ENCODE measurements at regions not wholly inside any gene's neighbourhood (a gene's known extent, or its start where the extent isn't known, plus 50 kb on each side); places are given as distances from the start of the nearest gene placed in this dataset.

GRCh38 chr2:48120759-48121242, 193.7 kb upstream of the FOXN2 start (continued):
- TF ChIP-seq CLOCK (CRISPR knock-in tag; IDR thresholded peaks at IDR 0.05; ENCODE audit: borderline replicate concordance): no peak
- TF ChIP-seq NCOR1 (IDR thresholded peaks at IDR 0.05): peak; percentile 14; the same call in 1 of the 2 replicates
- peak; percentile 99 for TF ChIP-seq NFE2 (IDR thresholded peaks at IDR 0.05; ENCODE audit: low read depth)
- TF ChIP-seq CEBPG (CRISPR knock-in tag; IDR thresholded peaks at IDR 0.05): peak; percentile 98
- TF ChIP-seq CEBPG (tag; conservative IDR thresholded peaks at IDR 0.05 in 1 of 2, IDR thresholded peaks at IDR 0.05 in 1 of 2): peak; percentile 99 to 100
- peak; percentile 98 for TF ChIP-seq ZNF316 (IDR thresholded peaks at IDR 0.05)
- TF ChIP-seq PYGO2 (tag; IDR thresholded peaks at IDR 0.05): peak; percentile 12; the same call in 1 of the 2 replicates
- no peak for TF ChIP-seq TFE3 (CRISPR knock-in tag; IDR thresholded peaks at IDR 0.05)
- peak; percentile 71 for TF ChIP-seq EP400 (IDR thresholded peaks at IDR 0.05)
- peak; percentile 50 for TF ChIP-seq NEUROD1 (IDR thresholded peaks at IDR 0.05; ENCODE audit: borderline replicate concordance, low read depth, low read length, partially characterized antibody)
- peak; percentile 92 for TF ChIP-seq IRF9 (tag; IDR thresholded peaks at IDR 0.05)
- TF ChIP-seq BHLHE40 (IDR thresholded peaks at IDR 0.05; ENCODE audit: low read length): peak; percentile 18; the same call in 1 of the 2 replicates
- 0 out of 2 replicates have a peak, but pooled peaks have one; percentile 38 for TF ChIP-seq GABPB1 (CRISPR knock-in tag; IDR thresholded peaks at IDR 0.05)
- no peak for TF ChIP-seq KLF13 (tag; IDR thresholded peaks at IDR 0.05; ENCODE audit: borderline replicate concordance, low read depth)
- TF ChIP-seq RNF2 (IDR thresholded peaks at IDR 0.05): peak; percentile 69; the same call in 1 of the 2 replicates
- TF ChIP-seq PBX2 (CRISPR knock-in tag; IDR thresholded peaks at IDR 0.05; ENCODE audit: low read depth): no peak
- TF ChIP-seq PBX2 (tag; conservative IDR thresholded peaks at IDR 0.05; ENCODE audit: low read depth): peak; percentile 89
- TF ChIP-seq MITF (IDR thresholded peaks at IDR 0.05): no peak
- peak; percentile 81; the same call in 1 of the 2 replicates for TF ChIP-seq EHMT2 (IDR thresholded peaks at IDR 0.05)

Data from K562 (cell line).